ENCODE measurements at regions not wholly inside any gene's neighbourhood (a gene's known extent, or its start where the extent isn't known, plus 50 kb on each side); places are given as distances from the start of the nearest gene placed in this dataset.

- no peaks in the 10 kb centered on the region for H3K9me3 Mint-ChIP-seq
- no peak overlapping the region for H3K4me3 Mint-ChIP-seq
- ChIA-PET CTCF (no interaction called here), POLR2A (no interaction called here)
- no peak for ATAC-seq (ENCODE audit: low read depth)
- intact Hi-C loops (cut with micrococcal nuclease), result no loop called here
- TF ChIP-seq CTCF (IDR thresholded peaks at IDR 0.05), result no peak
- H3K27me3 Mint-ChIP-seq, result peaks cover 6% of the 10 kb centered on the region
- no peaks in the 10 kb centered on the region for H3K36me3 Mint-ChIP-seq (ENCODE audit: low read depth)
- DNase-seq, result no peak
- no peak overlapping the region for H3K27ac Mint-ChIP-seq
- no peaks in the 10 kb centered on the region for H3K4me1 Mint-ChIP-seq
Measured at GRCh38 chr11:130706572-130706971, 209.7 kb downstream of the SNX19 start.

GRCh38 chr11:130707217-130707616 lies 209.1 kb downstream of the SNX19 start:
- intact Hi-C loops (cut with micrococcal nuclease), result no loop called here
- ChIA-PET POLR2A (no interaction called here), CTCF (no interaction called here)
- no peaks in the 10 kb centered on the region for H3K9me3 Mint-ChIP-seq
- H3K27me3 Mint-ChIP-seq, result peaks cover 6% of the 10 kb centered on the region
- no peak overlapping the region for H3K27ac Mint-ChIP-seq
- no peaks in the 10 kb centered on the region for H3K36me3 Mint-ChIP-seq (ENCODE audit: low read depth)
- ATAC-seq (ENCODE audit: low read depth) (no peak), DNase-seq (no peak)
- no peak for TF ChIP-seq CTCF (IDR thresholded peaks at IDR 0.05)
- H3K4me1 Mint-ChIP-seq, result no peaks in the 10 kb centered on the region
- H3K4me3 Mint-ChIP-seq, result no peak overlapping the region

- TF ChIP-seq CTCF (IDR thresholded peaks at IDR 0.05), result no peak
- peaks cover 6% of the 10 kb centered on the region for H3K27me3 Mint-ChIP-seq
- DNase-seq (no peak), ATAC-seq (ENCODE audit: low read depth) (no peak)
- H3K4me1 Mint-ChIP-seq, result no peaks in the 10 kb centered on the region
- intact Hi-C loops (cut with micrococcal nuclease), result no loop called here
- POLR2A ChIA-PET, result no interaction called here
- H3K36me3 Mint-ChIP-seq (ENCODE audit: low read depth), result no peaks in the 10 kb centered on the region
- H3K4me3 Mint-ChIP-seq, result no peak overlapping the region
- no peaks in the 10 kb centered on the region for H3K9me3 Mint-ChIP-seq
- H3K27ac Mint-ChIP-seq, result no peak overlapping the region
- CTCF ChIA-PET, result no interaction called here
Measured at GRCh38 chr11:130709531-130709930, 206.7 kb downstream of the SNX19 start.

DNA sequence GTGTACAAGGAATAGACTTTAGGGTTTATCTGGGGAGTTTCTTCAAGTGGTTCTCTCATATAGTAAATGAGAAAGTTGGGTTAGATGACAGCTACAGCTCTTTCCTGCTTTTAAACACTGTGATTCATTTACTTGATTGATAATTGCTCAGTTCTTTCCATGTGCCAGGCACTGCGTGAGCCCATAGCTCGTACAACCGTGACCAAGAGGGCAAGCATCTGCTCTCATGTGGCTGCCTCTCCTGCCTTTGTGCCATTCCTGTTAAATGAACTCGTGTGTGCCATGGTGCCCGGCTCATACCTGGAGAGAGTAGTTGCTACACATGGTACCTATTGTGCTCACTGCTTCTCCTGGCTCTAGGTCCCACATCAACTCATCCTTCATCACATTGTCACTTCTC lies 206.3 kb downstream of the SNX19 start:
- intact Hi-C loops (cut with micrococcal nuclease), result no loop called here
- POLR2A ChIA-PET, result no interaction called here
- Mint-ChIP-seq H3K4me1 (no peaks in the 10 kb centered on the region), H3K27ac (no peak overlapping the region), H3K4me3 (no peak overlapping the region), H3K36me3 (ENCODE audit: low read depth) (no peaks in the 10 kb centered on the region), H3K9me3 (no peaks in the 10 kb centered on the region), H3K27me3 (peaks cover 6% of the 10 kb centered on the region)
- ATAC-seq (ENCODE audit: low read depth), result no peak
- no peak for DNase-seq
- no peak for TF ChIP-seq CTCF (IDR thresholded peaks at IDR 0.05)
- CTCF ChIA-PET, result no interaction called here

GRCh38 chr11:130710497-130711012 lies 205.7 kb downstream of the SNX19 start:
- no peak overlapping the region for H3K4me3 Mint-ChIP-seq
- H3K4me1 Mint-ChIP-seq, result no peaks in the 10 kb centered on the region
- POLR2A ChIA-PET, result no interaction called here
- no peaks in the 10 kb centered on the region for H3K36me3 Mint-ChIP-seq (ENCODE audit: low read depth)
- H3K27ac Mint-ChIP-seq, result no peak overlapping the region
- CTCF ChIA-PET, result no interaction called here
- DNase-seq (no peak), ATAC-seq (ENCODE audit: low read depth) (no peak)
- H3K9me3 Mint-ChIP-seq, result no peaks in the 10 kb centered on the region
- no peak for TF ChIP-seq CTCF (IDR thresholded peaks at IDR 0.05)
- intact Hi-C loops (cut with micrococcal nuclease), result no loop called here
- peaks cover 7% of the 10 kb centered on the region for H3K27me3 Mint-ChIP-seq

Measured in activated B cell treated with CpG ODN at 0.5 μM for 24 hours (primary cell).